IMR-90 (cell line): ENCODE measurements at regions not wholly inside any gene's neighbourhood (a gene's known extent, or its start where the extent isn't known, plus 50 kb on each side); places are given as distances from the start of the nearest gene placed in this dataset.

Experiments
- ATAC-seq: fragments of 200-7000 bp; cut with Tn5 transposase; 2 replicates; pipeline ENCODE4 v1.9.1; 2020; ENCODE audit warnings: low read depth, mild to moderate bottlenecking, moderate library complexity
- BruUV-seq: library from RNA; stranded (reverse); fragments of 400-500 nt; replicated peaks from 2 replicates; lab custom pipeline; 2021; lab: Mats Ljungman, UMichigan
- CTCF ChIA-PET: fragments of 300-600 bp; formaldehyde crosslinking; extraction: SDS; loops from one replicate; lab custom pipeline; 2021; ENCODE audit warnings: antibody characterized with exemption; lab: Yijun Ruan, JAX
- POLR2A ChIA-PET: fragments of 300-600 bp; sonication (Branson Sonifier 250); formaldehyde crosslinking; loops from one replicate; lab custom pipeline; 2022; ENCODE audit warnings: antibody characterized with exemption; ENCODE audit not compliant: unreplicated experiment; lab: Charles Lee
- DNase-seq: peaks from one replicate; pipeline ENCODE4 v3.0.0; 2013
- H2AFZ ChIP-seq: replicated peaks from 2 replicates; pipeline ENCODE3; 2013; ENCODE audit warnings: low read length, mild to moderate bottlenecking; ENCODE audit not compliant: poor library complexity
- H2AK5ac ChIP-seq: 2 replicates; pipeline ENCODE4 v1.6.1; 2013; ENCODE audit warnings: low read depth, low read length, inconsistent platforms
- H2AK9ac ChIP-seq: replicated peaks from 2 replicates; pipeline ENCODE3; 2013; ENCODE audit warnings: mild to moderate bottlenecking, low read depth, low read length, moderate library complexity; ENCODE audit not compliant: poor library complexity
- H2BK120ac ChIP-seq: 2 replicates; pipeline ENCODE4 v1.6.1; 2013; ENCODE audit warnings: low read depth, low read length, inconsistent platforms
- H2BK15ac ChIP-seq: 3 replicates; pipeline ENCODE4 v1.6.1; 2013; ENCODE audit warnings: low read depth, low read length, inconsistent platforms
- H2BK20ac ChIP-seq: 2 replicates; pipeline ENCODE4 v1.6.1; 2013; ENCODE audit warnings: low read depth, mild to moderate bottlenecking, inconsistent platforms, low read length, moderate library complexity
- H2BK5ac ChIP-seq: 2 replicates; pipeline ENCODE4 v1.6.1; 2013; ENCODE audit warnings: mild to moderate bottlenecking, low read depth, low read length, inconsistent platforms; ENCODE audit not compliant: poor library complexity, severe bottlenecking
- H3K14ac ChIP-seq: replicated peaks from 2 replicates; pipeline ENCODE4 v1.6.1; 2013; ENCODE audit warnings: low read depth, low read length, inconsistent platforms
- H3K18ac ChIP-seq: 2 replicates; pipeline ENCODE4 v1.6.1; 2013; ENCODE audit warnings: low read depth, low read length, control low read depth
- H3K23ac ChIP-seq: 2 replicates; pipeline ENCODE4 v1.6.1; 2013; ENCODE audit warnings: low read depth, low read length, inconsistent platforms
- H3K27ac ChIP-seq: 2 replicates; pipeline ENCODE4 v1.5.1; 2013; ENCODE audit warnings: mild to moderate bottlenecking, control low read depth, low read length; ENCODE audit not compliant: insufficient read depth
- H3K27me3 ChIP-seq: 2 replicates; pipeline ENCODE4 v1.6.1; 2013; ENCODE audit warnings: low read length; ENCODE audit not compliant: control insufficient read depth, insufficient read depth
- H3K36me3 ChIP-seq: 2 replicates; pipeline ENCODE4 v1.6.1; 2013; ENCODE audit warnings: low read length, mixed read lengths; ENCODE audit not compliant: control insufficient read depth, insufficient read depth
- H3K4ac ChIP-seq: 2 replicates; pipeline ENCODE4 v1.6.1; 2013; ENCODE audit warnings: low read depth, low read length, inconsistent platforms
- H3K4me1 ChIP-seq: 2 replicates; pipeline ENCODE4 v1.6.1; 2013; ENCODE audit warnings: low read length, mixed read lengths; ENCODE audit not compliant: control insufficient read depth, insufficient read depth
- H3K4me2 ChIP-seq: 2 replicates; pipeline ENCODE4 v1.6.1; 2013; ENCODE audit warnings: low read depth, mild to moderate bottlenecking, control low read depth, low read length, moderate library complexity
- H3K4me3 ChIP-seq: 2 replicates; pipeline ENCODE4 v1.5.1; 2013; ENCODE audit warnings: low read depth, mild to moderate bottlenecking, control low read depth, low read length, moderate library complexity; ENCODE audit not compliant: insufficient read depth
- H3K56ac ChIP-seq: 2 replicates; pipeline ENCODE4 v1.6.1; 2013; ENCODE audit warnings: low read length, inconsistent platforms; ENCODE audit not compliant: insufficient read depth; ENCODE audit errors: extremely low read depth
- H3K79me1 ChIP-seq, 2 experiments: 2 replicates each; pipeline ENCODE4 v1.6.1; 2013; ENCODE audit warnings: low read length in 2 of 2, inconsistent platforms in 1 of 2, low read depth in 1 of 2
- H3K9ac ChIP-seq: 2 replicates; pipeline ENCODE4 v1.6.1; 2013; ENCODE audit warnings: low read depth, low read length, control low read depth
- H3K9me1 ChIP-seq: 2 replicates; pipeline ENCODE4 v1.6.1; 2013; ENCODE audit warnings: low read length, inconsistent platforms; ENCODE audit not compliant: insufficient read depth
- H3K9me3 ChIP-seq: 2 replicates; pipeline ENCODE4 v1.6.1; 2013; ENCODE audit warnings: low read length; ENCODE audit not compliant: control insufficient read depth, insufficient read depth
- H4K20me1 ChIP-seq: 2 replicates; pipeline ENCODE4 v1.6.1; 2013; ENCODE audit warnings: low read length, inconsistent platforms; ENCODE audit not compliant: insufficient read depth
- H4K5ac ChIP-seq: 2 replicates; pipeline ENCODE4 v1.6.1; 2013; ENCODE audit warnings: mild to moderate bottlenecking, low read depth, low read length, control low read depth
- H4K8ac ChIP-seq, 2 experiments: 2 replicates each; pipeline ENCODE4 v1.6.1; 2013; ENCODE audit warnings: low read depth in 2 of 2, low read length in 2 of 2, control low read depth in 1 of 2, inconsistent platforms in 1 of 2
- H4K91ac ChIP-seq: 2 replicates; pipeline ENCODE4 v1.6.1; 2013; ENCODE audit warnings: low read depth, low read length, inconsistent platforms; ENCODE audit not compliant: insufficient read depth
- BHLHE40 ChIP-seq: fragments of 150-350 bp; IDR thresholded peaks from 2 replicates; pipeline ENCODE4 v1.6.1; 2016; ENCODE audit warnings: mild to moderate bottlenecking, low read depth, low read length
- CEBPB ChIP-seq: IDR thresholded peaks from 2 replicates; pipeline ENCODE4 v1.6.1; 2012; ENCODE audit warnings: low read depth, low read length, improper control_type of control experiment
- CHD1 ChIP-seq: IDR thresholded peaks from 2 replicates; pipeline ENCODE4 v1.6.1; 2012; ENCODE audit warnings: low read depth, low read length, improper control_type of control experiment
- CTCF ChIP-seq: conservative IDR thresholded peaks from 2 replicates; pipeline ENCODE4 v1.5.1; 2012; ENCODE audit warnings: mild to moderate bottlenecking, low read depth, low read length, improper control_type of control experiment
- ELK1 ChIP-seq: fragments of 150-350 bp; IDR thresholded peaks from 2 replicates; pipeline ENCODE4 v1.6.1; 2016; ENCODE audit warnings: low read depth, mild to moderate bottlenecking, low read length, moderate library complexity, borderline replicate concordance
- FOS ChIP-seq: fragments of 150-350 bp; IDR thresholded peaks from 2 replicates; pipeline ENCODE4 v1.6.1; 2016; ENCODE audit warnings: low read depth, low read length
- MAFK ChIP-seq: IDR thresholded peaks from 2 replicates; pipeline ENCODE4 v1.6.1; 2012; ENCODE audit warnings: low read depth, low read length, improper control_type of control experiment
- MAZ ChIP-seq: IDR thresholded peaks from 2 replicates; pipeline ENCODE4 v1.6.1; 2012; ENCODE audit warnings: low read depth, mild to moderate bottlenecking, low read length, improper control_type of control experiment, moderate library complexity, borderline replicate concordance
- MXI1 ChIP-seq: IDR thresholded peaks from 2 replicates; pipeline ENCODE4 v1.6.1; 2012; ENCODE audit warnings: low read depth, mild to moderate bottlenecking, low read length, moderate library complexity, borderline replicate concordance
- NFE2L2 ChIP-seq: fragments of 150-350 bp; IDR thresholded peaks from 2 replicates; pipeline ENCODE4 v1.6.1; 2016; ENCODE audit warnings: low read depth, mild to moderate bottlenecking, low read length
- POLR2A ChIP-seq: IDR thresholded peaks from 2 replicates; pipeline ENCODE4 v1.6.1; 2012; ENCODE audit warnings: mild to moderate bottlenecking, low read depth, low read length
- RAD21 ChIP-seq: IDR thresholded peaks from 2 replicates; pipeline ENCODE4 v1.6.1; 2012; ENCODE audit warnings: low read length, improper control_type of control experiment
- RFX5 ChIP-seq: IDR thresholded peaks from 2 replicates; pipeline ENCODE4 v1.8.0; 2012; ENCODE audit warnings: low read depth, mild to moderate bottlenecking, low read length, moderate library complexity
- USF2 ChIP-seq: fragments of 150-350 bp; IDR thresholded peaks from 2 replicates; pipeline ENCODE4 v1.6.1; 2017; ENCODE audit warnings: mild to moderate bottlenecking, antibody characterized with exemption, low read length, low read depth
- WGBS, 2 experiments: methylation state at CpG; one replicate each; pipeline versions ENCODE4 v1.1.5 to v1.1.7; 2013; ENCODE audit warnings: missing lambda C conversion rate in 2 of 2; ENCODE audit not compliant: insufficient read length in 1 of 2; ENCODE audit errors: extremely low coverage in 2 of 2; 5-methylcytosine and 5-hydroxymethylcytosine counted together
- dilution Hi-C: fragments of 300-500 bp; cut with HindIII; formaldehyde crosslinking; loops from one replicate; pipeline ENCODE4 v1.14.3; 2018; ENCODE audit warnings: low sequenced_read_pairs; ENCODE audit not compliant: unreplicated experiment
- in situ Hi-C: fragments of 300-500 bp; cut with MboI; formaldehyde crosslinking; loops from 3 replicates; pipeline ENCODE4 v1.14.3; 2019; ENCODE audit warnings: low sequenced_read_pairs, inconsistent platforms, mixed read lengths
- intact Hi-C: fragments of 100-400 bp; cut with micrococcal nuclease; formaldehyde crosslinking; loops from 2 replicates; pipeline ENCODE4 v1.10.0; 2022

GRCh38 chr6:14734416-14735340 lies 511.2 kb upstream of the JARID2 start:
- Histone ChIP-seq H3K4me3 (no peak overlapping the region), H3K9me3 (no peaks in the 10 kb centered on the region), H4K8ac (peak overlapping the region; percentile 11 to 74), H3K56ac (peak overlapping the region; percentile 29; the same call in 1 of the 2 replicates), H3K23ac (peak overlapping the region; percentile 1; the same call in 1 of the 2 replicates), H3K79me1 (no peaks in the 10 kb centered on the region), H2AK5ac (peak overlapping the region; percentile 74), H3K14ac (peak overlapping the region; percentile 84), H2BK20ac (peak overlapping the region; percentile 89), H2AK9ac (peak overlapping the region; percentile 63), H4K91ac (peak overlapping the region; percentile 76), H3K36me3 (no peaks in the 10 kb centered on the region), H3K4me2 (no peak overlapping the region), H3K4ac (peak overlapping the region; percentile 76), H2BK120ac (peak overlapping the region; percentile 78), H2BK5ac (peak overlapping the region; percentile 70), H4K20me1 (no peaks in the 10 kb centered on the region), H3K9me1 (peaks cover 16% of the 10 kb centered on the region), H3K27ac (peak overlapping the region; percentile 10; the same call in 1 of the 2 replicates), H2AFZ (peak overlapping the region; percentile 23), H4K5ac (peak overlapping the region; percentile 77), H3K27me3 (no peaks in the 10 kb centered on the region), H2BK15ac (peak overlapping the region; percentile 87; the same call in 2 of the 3 replicates), H3K9ac (no peak overlapping the region), H3K18ac (peak overlapping the region; percentile 55; the same call in 1 of the 2 replicates), H3K4me1 (peaks cover 18% of the 10 kb centered on the region)
- CTCF ChIA-PET, result no interaction called here
- POLR2A ChIA-PET, result interaction anchor here (0.6 kb wide), 1 partner anchor 72 kb away, joined by 3 read pairs; no protein-coding TSS in a partner anchor
- BruUV-seq, result no TSS peak
- WGBS, 2 experiments, result no CpG with 5 or more reads among the region's 5 CpGs
- intact Hi-C loops (no loop called here), in situ Hi-C loops (no loop called here), dilution Hi-C loops (no loop called here)
- ATAC-seq (peak; percentile 56), DNase-seq (peak; percentile 93)
- TF ChIP-seq CEBPB (0 out of 2 replicates have a peak, but pooled peaks have one; percentile 21), ELK1 (no peak), FOS (peak; percentile 84), MAFK (peak; percentile 77), POLR2A (peak; percentile 21; the same call in 1 of the 2 replicates), RFX5 (no peak), MAZ (no peak), CTCF (no peak), CHD1 (no peak), USF2 (peak; percentile 48; the same call in 1 of the 2 replicates), BHLHE40 (peak; percentile 48), NFE2L2 (peak; percentile 98), MXI1 (no peak), RAD21 (no peak)
